ENCODE measurements at regions not wholly inside any gene's neighbourhood (a gene's known extent, or its start where the extent isn't known, plus 50 kb on each side); places are given as distances from the start of the nearest gene placed in this dataset.

DNA sequence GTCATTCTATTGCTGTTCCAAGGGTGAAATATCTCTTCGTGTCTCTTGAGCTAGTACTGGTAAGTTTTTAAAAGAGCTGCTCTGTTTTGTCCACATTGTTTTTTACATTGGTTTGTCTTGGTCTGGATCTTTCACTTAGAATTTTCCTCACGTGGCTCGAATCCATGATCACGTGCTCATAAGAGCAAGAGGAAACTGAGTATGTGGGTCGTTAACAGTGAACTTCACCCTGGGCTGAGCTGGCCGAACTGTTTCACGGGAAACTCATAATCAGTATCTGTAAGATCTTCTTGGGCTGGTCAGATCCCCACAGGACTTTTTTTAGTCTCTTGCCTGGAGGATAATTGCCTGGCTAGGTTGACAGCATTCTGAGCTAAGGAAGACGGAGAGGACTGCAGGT, 77.8 kb upstream of the HELT start:
- in situ Hi-C loops (cut with MboI) (no loop called here), intact Hi-C loops (cut with micrococcal nuclease; ENCODE audit: unreplicated experiment) (no loop called here)
- H3K4me2 ChIP-seq (ENCODE audit: control insufficient read depth, insufficient read depth), result no peak overlapping the region
- H3K27ac ChIP-seq (ENCODE audit: control insufficient read depth, insufficient read depth), result no peak overlapping the region
- no peak overlapping the region for H3K4me3 ChIP-seq
- ChIA-PET RAD21 (ENCODE audit: unreplicated experiment) (no interaction called here), POLR2A (no interaction called here), CTCF (interaction anchor here (1.4 kb wide), 1 partner anchor 21 kb away, joined by 3 read pairs; no protein-coding TSS in a partner anchor), SMC1A (ENCODE audit: uncharacterized antibody, unreplicated experiment) (interaction anchor here (0.6 to 1.2 kb wide), 4 partner anchors 104 to 195 kb away, joined by 3 to 5 read pairs (median 4); no protein-coding TSS in a partner anchor)
- no peaks in the 10 kb centered on the region for H3K27me3 ChIP-seq (replicated peaks in 1 of 2; ENCODE audit: control insufficient read depth in 2 of 2, insufficient read depth in 2 of 2, low read length in 1 of 2)
- H3K9me3 ChIP-seq (replicated peaks; ENCODE audit: control insufficient read depth, insufficient read depth, low read length), result no peaks in the 10 kb centered on the region
- H3K79me2 ChIP-seq (ENCODE audit: control insufficient read depth, insufficient read depth, low read length), result no peaks in the 10 kb centered on the region
- no peak for ATAC-seq
- no TSS peak for BruUV-seq (replicated peaks)
- H3K9ac ChIP-seq (ENCODE audit: control insufficient read depth, insufficient read depth, low read length), result no peak overlapping the region
- DNase-seq (ENCODE audit: low read depth, low spot score), result no peak
- no peak for TF ChIP-seq MLLT1 (IDR thresholded peaks at IDR 0.05)
- TF ChIP-seq ATF2 (IDR thresholded peaks at IDR 0.05; ENCODE audit: low read length), result no peak
- 18% methylated on average over 8 of the region's 8 CpGs for WGBS (ENCODE audit: insufficient coverage, insufficient replicate concordance, low lambda C conversion rate, missing lambda C conversion rate)
- FAIRE-seq, result no peak
- H2AFZ ChIP-seq (ENCODE audit: control insufficient read depth, low read depth, low read length), result no peak overlapping the region
- H4K20me1 ChIP-seq (ENCODE audit: control insufficient read depth, insufficient read depth), result no peaks in the 10 kb centered on the region
- H3K4me1 ChIP-seq (ENCODE audit: control insufficient read depth, insufficient read depth, low read length), result no peaks in the 10 kb centered on the region
- no peaks in the 10 kb centered on the region for H3K36me3 ChIP-seq (ENCODE audit: control insufficient read depth in 2 of 2, insufficient read depth in 2 of 2, low read length in 1 of 2)

GRCh38 chr4:184941671-184942418, 76.4 kb upstream of the HELT start:
- no peak overlapping the region for H3K27ac ChIP-seq (ENCODE audit: control insufficient read depth, insufficient read depth)
- FAIRE-seq (no peak), ATAC-seq (no peak), DNase-seq (ENCODE audit: low read depth, low spot score) (no peak)
- no TSS peak for BruUV-seq (replicated peaks)
- ChIA-PET RAD21 (ENCODE audit: unreplicated experiment) (no interaction called here), POLR2A (no interaction called here), SMC1A (ENCODE audit: uncharacterized antibody, unreplicated experiment) (interaction anchor here (1.2 kb wide), 1 partner anchor 196 kb away, joined by 5 read pairs; no protein-coding TSS in a partner anchor), CTCF (interaction anchor here (0.7 to 1.4 kb wide), 2 partner anchors 19 to 294 kb away, joined by 3 read pairs; no protein-coding TSS in a partner anchor)
- in situ Hi-C loops (cut with MboI) (no loop called here), intact Hi-C loops (cut with micrococcal nuclease; ENCODE audit: unreplicated experiment) (no loop called here)
- no peaks in the 10 kb centered on the region for H3K4me1 ChIP-seq (ENCODE audit: control insufficient read depth, insufficient read depth, low read length)
- no peaks in the 10 kb centered on the region for H4K20me1 ChIP-seq (ENCODE audit: control insufficient read depth, insufficient read depth)
- no peak overlapping the region for H3K4me2 ChIP-seq (ENCODE audit: control insufficient read depth, insufficient read depth)
- H3K4me3 ChIP-seq, result no peak overlapping the region
- no peak overlapping the region for H3K9ac ChIP-seq (ENCODE audit: control insufficient read depth, insufficient read depth, low read length)
- no peaks in the 10 kb centered on the region for H3K36me3 ChIP-seq (ENCODE audit: control insufficient read depth in 2 of 2, insufficient read depth in 2 of 2, low read length in 1 of 2)
- no peak for TF ChIP-seq PAX8 (IDR thresholded peaks at IDR 0.05)
- H2AFZ ChIP-seq (ENCODE audit: control insufficient read depth, low read depth, low read length), result no peak overlapping the region
- WGBS (ENCODE audit: insufficient coverage, insufficient replicate concordance, low lambda C conversion rate, missing lambda C conversion rate), result 41% methylated on average over 13 of the region's 13 CpGs
- H3K79me2 ChIP-seq (ENCODE audit: control insufficient read depth, insufficient read depth, low read length), result no peaks in the 10 kb centered on the region
- H3K27me3 ChIP-seq (replicated peaks in 1 of 2; ENCODE audit: control insufficient read depth in 2 of 2, insufficient read depth in 2 of 2, low read length in 1 of 2), result no peaks in the 10 kb centered on the region
- no peaks in the 10 kb centered on the region for H3K9me3 ChIP-seq (replicated peaks; ENCODE audit: control insufficient read depth, insufficient read depth, low read length)
